Caco-2 (cell line): ENCODE measurements at regions not wholly inside any gene's neighbourhood (a gene's known extent, or its start where the extent isn't known, plus 50 kb on each side); places are given as distances from the start of the nearest gene placed in this dataset.

Source experiments
- BruUV-seq: library from RNA; stranded (reverse); fragments of 400-500 nt; replicated peaks from 2 replicates; lab custom pipeline; 2021; lab: Mats Ljungman, UMichigan
- CTCF ChIA-PET: fragments of 300-600 bp; sonication (Branson Sonifier 250); formaldehyde crosslinking; loops from one replicate; lab custom pipeline; 2022; ENCODE audit warnings: antibody characterized with exemption; lab: Charles Lee
- POLR2A ChIA-PET: fragments of 300-600 bp; sonication (Branson Sonifier 250); formaldehyde crosslinking; loops from one replicate; lab custom pipeline; 2022; ENCODE audit warnings: antibody characterized with exemption; lab: Charles Lee
- DNase-seq, 2 experiments: peaks; one replicate each; pipeline versions ENCODE4 v3.0.0 to v3.0.0-alpha.2; 2020 to 2022
- H3K27me3 ChIP-seq: replicated peaks from 2 replicates; pipeline ENCODE4 v1.6.0; 2011; ENCODE audit warnings: low read length; ENCODE audit not compliant: control insufficient read depth, insufficient read depth
- H3K36me3 ChIP-seq: 2 replicates; pipeline ENCODE4 v1.5.1; 2011; ENCODE audit warnings: low read length; ENCODE audit not compliant: control insufficient read depth, insufficient read depth
- H3K4me1 ChIP-seq: fragments of 250-450 bp; sonication (Bioruptor Pico); 2 replicates; pipeline ENCODE4 v1.5.1; 2020; ENCODE audit warnings: mild to moderate bottlenecking
- H3K4me3 ChIP-seq: 2 replicates; pipeline ENCODE4 v1.5.1; 2011; ENCODE audit warnings: low read depth, mild to moderate bottlenecking, control low read depth, low read length
- H3K9me3 ChIP-seq: fragments of 250-450 bp; sonication (Bioruptor Pico); 2 replicates; pipeline ENCODE4 v1.5.1; 2020; ENCODE audit warnings: mild to moderate bottlenecking, moderate library complexity
- H3K27ac Mint-ChIP-seq: one replicate; pipeline ENCODE4 v1.8.0; 2022; ENCODE audit warnings: mixed read lengths; ENCODE audit not compliant: unreplicated experiment
- H3K27me3 Mint-ChIP-seq: one replicate; pipeline ENCODE4 v1.8.0; 2022; ENCODE audit warnings: mixed read lengths; ENCODE audit not compliant: insufficient read depth, unreplicated experiment
- H3K36me3 Mint-ChIP-seq: one replicate; pipeline ENCODE4 v1.8.0; 2022; ENCODE audit warnings: mild to moderate bottlenecking, mixed read lengths; ENCODE audit not compliant: insufficient read depth, unreplicated experiment
- H3K4me1 Mint-ChIP-seq: one replicate; pipeline ENCODE4 v1.8.0; 2022; ENCODE audit warnings: low read depth, mixed read lengths; ENCODE audit not compliant: unreplicated experiment
- H3K4me3 Mint-ChIP-seq: one replicate; pipeline ENCODE4 v1.8.0; 2022; ENCODE audit warnings: mild to moderate bottlenecking, moderate library complexity, mixed read lengths; ENCODE audit not compliant: unreplicated experiment
- H3K9me3 Mint-ChIP-seq: one replicate; pipeline ENCODE4 v1.8.0; 2022; ENCODE audit warnings: mixed read lengths; ENCODE audit not compliant: unreplicated experiment
- intact Hi-C: fragments of 100-400 bp; cut with micrococcal nuclease; formaldehyde crosslinking; loops from one replicate; pipeline ENCODE4 v1.10.0; 2022; ENCODE audit not compliant: unreplicated experiment
- TF ChIP-seq, protein P1 (sequence below), 2 experiments: fragments of 200-600 bp in 1 of 2; IDR thresholded peaks; 1 replicate in 1 of 2; 2 replicates in 1 of 2; pipeline versions ENCODE4 v1.5.1 to v1.8.0; 2011 to 2022; ENCODE audit warnings: antibody characterized with exemption in 1 of 2, control low read depth in 1 of 2, inconsistent platforms in 1 of 2, low read depth in 1 of 2, low read length in 1 of 2, mild to moderate bottlenecking in 1 of 2, moderate library complexity in 1 of 2; ENCODE audit not compliant: insufficient read depth in 1 of 2, severe bottlenecking in 1 of 2, unreplicated experiment in 1 of 2

DNA sequence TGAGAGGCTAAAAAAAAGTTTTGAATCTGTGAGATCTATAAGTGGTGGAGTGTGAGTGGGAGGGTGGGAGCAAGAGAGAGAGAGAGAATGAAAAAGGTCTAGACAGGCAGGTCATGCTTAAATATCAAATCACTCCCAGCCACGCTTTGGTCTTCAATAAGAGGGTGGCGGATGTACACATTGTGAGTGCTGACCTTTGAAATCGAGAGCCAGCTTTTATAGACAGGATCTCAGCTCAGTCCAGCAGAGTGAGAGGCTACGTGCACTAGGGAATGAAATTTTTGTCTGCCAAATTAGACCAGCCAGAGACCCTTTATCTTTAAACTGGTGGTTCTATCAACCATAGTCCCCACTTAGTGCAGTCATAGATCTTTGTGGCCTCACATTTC, 342.3 kb upstream of the PROK2 start:
- Histone ChIP-seq H3K9me3 (no peaks in the 10 kb centered on the region), H3K27me3 (no peaks in the 10 kb centered on the region), H3K4me3 (no peak overlapping the region), H3K36me3 (no peaks in the 10 kb centered on the region), H3K4me1 (no peaks in the 10 kb centered on the region)
- TF ChIP-seq, protein P1, sequence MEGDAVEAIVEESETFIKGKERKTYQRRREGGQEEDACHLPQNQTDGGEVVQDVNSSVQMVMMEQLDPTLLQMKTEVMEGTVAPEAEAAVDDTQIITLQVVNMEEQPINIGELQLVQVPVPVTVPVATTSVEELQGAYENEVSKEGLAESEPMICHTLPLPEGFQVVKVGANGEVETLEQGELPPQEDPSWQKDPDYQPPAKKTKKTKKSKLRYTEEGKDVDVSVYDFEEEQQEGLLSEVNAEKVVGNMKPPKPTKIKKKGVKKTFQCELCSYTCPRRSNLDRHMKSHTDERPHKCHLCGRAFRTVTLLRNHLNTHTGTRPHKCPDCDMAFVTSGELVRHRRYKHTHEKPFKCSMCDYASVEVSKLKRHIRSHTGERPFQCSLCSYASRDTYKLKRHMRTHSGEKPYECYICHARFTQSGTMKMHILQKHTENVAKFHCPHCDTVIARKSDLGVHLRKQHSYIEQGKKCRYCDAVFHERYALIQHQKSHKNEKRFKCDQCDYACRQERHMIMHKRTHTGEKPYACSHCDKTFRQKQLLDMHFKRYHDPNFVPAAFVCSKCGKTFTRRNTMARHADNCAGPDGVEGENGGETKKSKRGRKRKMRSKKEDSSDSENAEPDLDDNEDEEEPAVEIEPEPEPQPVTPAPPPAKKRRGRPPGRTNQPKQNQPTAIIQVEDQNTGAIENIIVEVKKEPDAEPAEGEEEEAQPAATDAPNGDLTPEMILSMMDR (IDR thresholded peaks at IDR 0.05; ENCODE audit: insufficient read depth in 1 of 2, low read depth in 1 of 2, low read length in 1 of 2, severe bottlenecking in 1 of 2, unreplicated experiment in 1 of 2) = no peak
- DNase-seq = no peak
- BruUV-seq = no TSS peak
- Mint-ChIP-seq H3K9me3 (no peaks in the 10 kb centered on the region), H3K27me3 (no peaks in the 10 kb centered on the region), H3K27ac (no peak overlapping the region), H3K36me3 (no peaks in the 10 kb centered on the region), H3K4me1 (no peaks in the 10 kb centered on the region), H3K4me3 (no peak overlapping the region)
- intact Hi-C loops = no loop called here
- ChIA-PET CTCF (no interaction called here), POLR2A (no interaction called here)

DNA sequence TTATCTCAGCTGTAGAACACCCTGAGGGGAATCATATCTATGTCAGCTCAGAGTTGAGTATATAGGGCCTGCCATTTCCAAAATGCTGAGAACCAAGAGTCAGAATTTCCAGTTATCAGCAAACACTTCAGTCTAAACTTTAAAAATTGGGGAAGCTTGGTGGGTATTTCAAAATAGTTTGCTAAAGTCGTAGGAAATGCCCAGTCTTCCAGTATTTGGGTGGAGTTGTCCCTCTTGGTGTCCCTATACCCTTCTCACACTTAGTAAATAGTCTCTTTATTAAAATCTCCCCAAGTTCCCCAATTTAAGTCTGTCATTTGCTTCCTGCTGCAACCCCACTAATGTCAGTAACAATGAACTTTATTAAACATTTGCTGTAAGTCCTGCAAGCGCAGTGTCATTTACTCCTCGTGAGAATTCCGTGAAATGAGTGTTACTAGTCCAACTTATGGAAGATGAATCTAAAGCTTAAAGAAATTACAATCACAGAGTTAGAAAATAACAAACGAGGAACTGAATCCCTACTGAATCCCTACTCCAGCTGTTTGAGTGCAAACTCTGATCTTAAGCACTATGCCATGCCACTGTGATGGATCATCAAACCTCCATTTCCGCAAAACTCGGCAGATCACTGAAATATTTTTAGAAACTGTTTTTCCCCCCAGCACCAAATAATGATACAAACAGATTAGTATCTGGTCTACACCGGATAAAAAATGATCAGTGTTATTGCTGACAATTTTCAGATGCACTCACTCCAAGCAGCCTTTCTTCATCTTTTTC, 341.7 kb upstream of the PROK2 start:
- intact Hi-C loops = no loop called here
- TF ChIP-seq, protein P1 (IDR thresholded peaks at IDR 0.05; ENCODE audit: insufficient read depth in 1 of 2, low read depth in 1 of 2, low read length in 1 of 2, severe bottlenecking in 1 of 2, unreplicated experiment in 1 of 2) = no peak
- no peaks in the 10 kb centered on the region for H3K9me3 Mint-ChIP-seq
- no peaks in the 10 kb centered on the region for H3K4me1 ChIP-seq
- no peaks in the 10 kb centered on the region for H3K36me3 Mint-ChIP-seq
- no TSS peak for BruUV-seq
- H3K27me3 Mint-ChIP-seq = no peaks in the 10 kb centered on the region
- H3K4me3 ChIP-seq = no peak overlapping the region
- no peak overlapping the region for H3K4me3 Mint-ChIP-seq
- no peak overlapping the region for H3K27ac Mint-ChIP-seq
- no peaks in the 10 kb centered on the region for H3K9me3 ChIP-seq
- no peaks in the 10 kb centered on the region for H3K36me3 ChIP-seq
- H3K27me3 ChIP-seq = no peaks in the 10 kb centered on the region
- ChIA-PET CTCF (no interaction called here), POLR2A (no interaction called here)
- H3K4me1 Mint-ChIP-seq = no peaks in the 10 kb centered on the region
- no peak for DNase-seq

DNA sequence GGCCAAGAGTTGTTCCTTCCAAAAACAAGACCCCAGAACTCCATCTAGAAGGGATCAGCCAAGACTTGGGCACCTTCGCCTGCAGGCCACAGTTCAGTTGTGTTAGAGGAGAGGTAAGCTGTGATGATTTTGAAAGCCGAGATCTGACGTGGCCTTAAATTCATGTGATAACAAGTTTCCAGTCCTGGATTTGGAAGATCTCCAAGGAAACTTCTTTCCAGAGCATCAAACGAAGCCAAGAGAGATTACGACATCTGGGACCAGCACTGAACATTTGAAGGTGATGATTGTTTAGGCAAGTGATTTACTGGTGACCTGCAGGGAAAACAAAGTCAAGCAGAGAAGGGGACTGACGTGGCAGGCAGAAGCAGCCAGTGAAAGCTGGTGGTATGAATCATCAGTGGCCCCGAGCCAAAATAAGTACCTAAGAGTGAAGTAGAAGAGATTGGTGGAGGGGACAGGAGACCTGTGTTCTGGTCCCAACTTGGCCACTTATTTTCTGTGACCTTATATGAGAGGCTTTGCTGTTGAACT, 339.0 kb upstream of the PROK2 start:
- H3K4me3 ChIP-seq = no peak overlapping the region
- H3K9me3 ChIP-seq = no peaks in the 10 kb centered on the region
- DNase-seq = no peak
- ChIA-PET CTCF (no interaction called here), POLR2A (no interaction called here)
- Mint-ChIP-seq H3K9me3 (no peaks in the 10 kb centered on the region), H3K27me3 (no peaks in the 10 kb centered on the region), H3K27ac (no peak overlapping the region), H3K4me3 (no peak overlapping the region), H3K4me1 (no peaks in the 10 kb centered on the region), H3K36me3 (no peaks in the 10 kb centered on the region)
- no peaks in the 10 kb centered on the region for H3K27me3 ChIP-seq
- BruUV-seq = no TSS peak
- TF ChIP-seq, protein P1 (IDR thresholded peaks at IDR 0.05; ENCODE audit: insufficient read depth in 1 of 2, low read depth in 1 of 2, low read length in 1 of 2, severe bottlenecking in 1 of 2, unreplicated experiment in 1 of 2) = no peak
- no peaks in the 10 kb centered on the region for H3K36me3 ChIP-seq
- H3K4me1 ChIP-seq = peaks cover 4% of the 10 kb centered on the region; the same call in 1 of the 2 replicates
- intact Hi-C loops = no loop called here
